H1 (cell line): ENCODE measurements at regions not wholly inside any gene's neighbourhood (a gene's known extent, or its start where the extent isn't known, plus 50 kb on each side); places are given as distances from the start of the nearest gene placed in this dataset.

Source experiments
- CTCF ChIA-PET: fragments of 300-600 bp; sonication (Branson Sonifier 250); formaldehyde crosslinking; loops from one replicate; lab custom pipeline; 2021; ENCODE audit not compliant: partially characterized antibody; lab: Charles Lee
- POLR2A ChIA-PET: fragments of 300-600 bp; sonication (Branson Sonifier 250); formaldehyde crosslinking; loops from one replicate; lab custom pipeline; 2021; ENCODE audit warnings: inconsistent platforms; ENCODE audit not compliant: partially characterized antibody; lab: Charles Lee
- DNase-seq, 2 experiments: peaks; one replicate each; pipeline versions ENCODE4 v3.0.0 to v3.0.0-alpha.2; 2010 to 2022; ENCODE audit warnings: low spot score in 2 of 2, low read depth in 1 of 2, mixed read lengths in 1 of 2
- FAIRE-seq: peaks from 2 replicates; lab custom pipeline; 2011; peaks lifted over from hg19 to GRCh38; lab: Jason Lieb, UNC
- H2AFZ ChIP-seq: 2 replicates; pipeline ENCODE4 v1.8.1; 2012; ENCODE audit warnings: low read length, inconsistent platforms
- H2AK5ac ChIP-seq: 2 replicates; pipeline ENCODE4 v1.6.1; 2013; ENCODE audit warnings: low read depth, low read length
- H2BK120ac ChIP-seq: replicated peaks from 2 replicates; pipeline ENCODE3; 2013; ENCODE audit warnings: low read depth, low read length, inconsistent platforms
- H2BK12ac ChIP-seq: 2 replicates; pipeline ENCODE4 v1.6.1; 2013; ENCODE audit warnings: low read depth, low read length
- H2BK15ac ChIP-seq: 2 replicates; pipeline ENCODE4 v1.6.1; 2013; ENCODE audit warnings: low read length
- H2BK20ac ChIP-seq: 2 replicates; pipeline ENCODE4 v1.6.1; 2013; ENCODE audit warnings: low read length
- H2BK5ac ChIP-seq: 2 replicates; pipeline ENCODE4 v1.6.1; 2013; ENCODE audit warnings: low read depth, low read length
- H3K14ac ChIP-seq: 2 replicates; pipeline ENCODE4 v1.6.1; 2013; ENCODE audit warnings: inconsistent platforms; ENCODE audit not compliant: insufficient read length
- H3K18ac ChIP-seq: 2 replicates; pipeline ENCODE4 v1.6.1; 2013; ENCODE audit warnings: low read length; ENCODE audit errors: extremely low read depth
- H3K23ac ChIP-seq: 2 replicates; pipeline ENCODE4 v1.6.1; 2013; ENCODE audit warnings: inconsistent platforms; ENCODE audit not compliant: insufficient read length
- H3K23me2 ChIP-seq: 2 replicates; pipeline ENCODE4 v1.6.1; 2013; ENCODE audit warnings: low read depth, low read length
- H3K27ac ChIP-seq: 2 replicates; pipeline ENCODE4 v1.6.1; 2011; ENCODE audit warnings: low read depth, low read length, inconsistent platforms
- H3K27me3 ChIP-seq, 4 experiments: replicated peaks in 1 of 4; 1 replicate in 1 of 4; 2 replicates in 3 of 4; pipeline versions ENCODE4 v1.6.1 to v1.8.1; 2011 to 2013; ENCODE audit warnings: low read length in 3 of 4, mild to moderate bottlenecking in 3 of 4, inconsistent platforms in 2 of 4, mixed read lengths in 2 of 4, moderate library complexity in 1 of 4; ENCODE audit not compliant: control insufficient read depth in 3 of 4, insufficient read depth in 3 of 4; ENCODE audit errors: extremely low read depth in 1 of 4
- H3K36me3 ChIP-seq, 4 experiments: 2 replicates each; pipeline versions ENCODE4 v1.6.1 to v1.8.1; 2011 to 2013; ENCODE audit warnings: mild to moderate bottlenecking in 4 of 4, low read length in 3 of 4, moderate library complexity in 2 of 4, control low read depth in 1 of 4, inconsistent platforms in 1 of 4; ENCODE audit not compliant: insufficient read depth in 4 of 4, control insufficient read depth in 2 of 4
- H3K4ac ChIP-seq: replicated peaks from 2 replicates; pipeline ENCODE3; 2013; ENCODE audit warnings: low read length, low read depth, mixed read lengths, inconsistent platforms; ENCODE audit not compliant: insufficient read length
- H3K4me1 ChIP-seq, 4 experiments: replicated peaks in 1 of 4; 1 replicate in 1 of 4; 2 replicates in 3 of 4; pipeline versions ENCODE4 v1.6.1 to v1.8.1; 2011 to 2013; ENCODE audit warnings: low read length in 3 of 4, inconsistent platforms in 2 of 4, mixed read lengths in 1 of 4; ENCODE audit not compliant: insufficient read depth in 4 of 4, control insufficient read depth in 3 of 4
- H3K4me2 ChIP-seq, 2 experiments: 2 replicates each; pipeline versions ENCODE4 v1.6.1 to v1.8.1; 2011 to 2013; ENCODE audit warnings: low read depth in 2 of 2, low read length in 2 of 2, control low read depth in 1 of 2, inconsistent platforms in 1 of 2, mild to moderate bottlenecking in 1 of 2; ENCODE audit not compliant: insufficient read depth in 1 of 2
- H3K4me3 ChIP-seq, 4 experiments: fragments of 200-600, 300-600 bp in 1 of 4; sonication (generic), shearing (Covaris generic), sonication (Bioruptor Twin) in 1 of 4; 2 replicates each; pipeline versions ENCODE4 v1.5.1 to v1.8.1; 2011 to 2016; ENCODE audit warnings: low read length in 4 of 4, low read depth in 3 of 4, control low read depth in 2 of 4, inconsistent platforms in 2 of 4, mild to moderate bottlenecking in 2 of 4, mixed read lengths in 1 of 4, moderate library complexity in 1 of 4; ENCODE audit not compliant: insufficient read depth in 2 of 4; ENCODE audit errors: extremely low read depth in 1 of 4
- H3K56ac ChIP-seq: replicated peaks from 2 replicates; pipeline ENCODE3; 2013; ENCODE audit warnings: low read depth, mild to moderate bottlenecking, mixed read lengths, low read length, inconsistent platforms; ENCODE audit not compliant: insufficient read length
- H3K79me1 ChIP-seq: 2 replicates; pipeline ENCODE4 v1.6.1; 2013; ENCODE audit warnings: low read depth, low read length, control low read depth
- H3K79me2 ChIP-seq, 2 experiments: 2 replicates each; pipeline versions ENCODE4 v1.6.1 to v1.8.1; 2012 to 2013; ENCODE audit warnings: low read length in 2 of 2, mild to moderate bottlenecking in 2 of 2, inconsistent platforms in 1 of 2; ENCODE audit not compliant: insufficient read depth in 2 of 2, control insufficient read depth in 1 of 2
- H3K9ac ChIP-seq, 4 experiments: replicated peaks in 1 of 4; 1 replicate in 1 of 4; 2 replicates in 3 of 4; pipeline versions ENCODE4 v1.6.1 to v1.8.1; 2011 to 2013; ENCODE audit warnings: low read depth in 3 of 4, low read length in 3 of 4, control low read depth in 2 of 4, mild to moderate bottlenecking in 2 of 4, moderate library complexity in 2 of 4, inconsistent platforms in 1 of 4; ENCODE audit errors: extremely low read depth in 1 of 4
- H3K9me3 ChIP-seq, 2 experiments: 2 replicates each; pipeline versions ENCODE4 v1.6.1 to v1.8.1; 2012 to 2013; ENCODE audit warnings: mild to moderate bottlenecking in 2 of 2, moderate library complexity in 2 of 2, control low read depth in 1 of 2, inconsistent platforms in 1 of 2, low read depth in 1 of 2, low read length in 1 of 2, mixed read lengths in 1 of 2; ENCODE audit not compliant: insufficient read depth in 2 of 2
- H4K20me1 ChIP-seq, 2 experiments: replicated peaks in 1 of 2; 2 replicates each; pipeline versions ENCODE3 to v1.8.1; 2011 to 2013; ENCODE audit warnings: inconsistent platforms in 2 of 2, low read length in 2 of 2, mild to moderate bottlenecking in 1 of 2; ENCODE audit not compliant: insufficient read depth in 2 of 2, control insufficient read depth in 1 of 2
- H4K5ac ChIP-seq: 2 replicates; pipeline ENCODE4 v1.6.1; 2013; ENCODE audit warnings: low read length, low read depth, mixed read lengths, inconsistent platforms; ENCODE audit not compliant: insufficient read length
- H4K8ac ChIP-seq: 2 replicates; pipeline ENCODE4 v1.8.0; 2013; ENCODE audit warnings: mild to moderate bottlenecking, moderate library complexity, low read length, inconsistent platforms; ENCODE audit not compliant: insufficient read depth; ENCODE audit errors: extremely low read depth
- H4K91ac ChIP-seq: replicated peaks from 2 replicates; pipeline ENCODE3; 2013; ENCODE audit warnings: low read length, mixed read lengths, inconsistent platforms; ENCODE audit not compliant: insufficient read length
- BRCA1 ChIP-seq: IDR thresholded peaks from 2 replicates; pipeline ENCODE4 v1.6.1; 2012; ENCODE audit warnings: low read depth, low read length, improper control_type of control experiment
- CBX8 ChIP-seq: fragments of 300-800, 300-1000 bp; sonication (generic); IDR thresholded peaks from 2 replicates; pipeline ENCODE4 v1.7.1; 2016; ENCODE audit warnings: low read depth, low read length, borderline replicate concordance
- CHD2 ChIP-seq: IDR thresholded peaks from 2 replicates; pipeline ENCODE4 v1.6.1; 2012; ENCODE audit warnings: low read length, improper control_type of control experiment
- JUND ChIP-seq: IDR thresholded peaks from 2 replicates; pipeline ENCODE4 v1.6.1; 2011; ENCODE audit warnings: mild to moderate bottlenecking, improper control_type of control experiment, low read length
- NRF1 ChIP-seq: IDR thresholded peaks from 2 replicates; pipeline ENCODE4 v1.6.1; 2011; ENCODE audit warnings: mild to moderate bottlenecking, low read depth, low read length, improper control_type of control experiment
- SUZ12 ChIP-seq: fragments of 200-600 bp; sonication (generic); IDR thresholded peaks from 2 replicates; pipeline ENCODE4 v1.6.1; 2012; ENCODE audit warnings: mild to moderate bottlenecking, inconsistent platforms, low read length, moderate library complexity, mixed read lengths
- TAF1 ChIP-seq: IDR thresholded peaks from 2 replicates; pipeline ENCODE4 v1.6.1; 2011; ENCODE audit warnings: mild to moderate bottlenecking, low read depth, low read length
- TBP ChIP-seq: IDR thresholded peaks from 2 replicates; pipeline ENCODE4 v1.6.1; 2011; ENCODE audit warnings: low read depth, low read length, improper control_type of control experiment
- TCF12 ChIP-seq: IDR thresholded peaks from 2 replicates; pipeline ENCODE4 v1.6.1; 2011; ENCODE audit warnings: low read depth, mild to moderate bottlenecking, low read length
- YY1 ChIP-seq: IDR thresholded peaks from 2 replicates; pipeline ENCODE4 v1.6.1; 2011; ENCODE audit warnings: low read depth, mild to moderate bottlenecking, low read length
- WGBS, 2 experiments: shearing (Covaris generic) in 1 of 2; methylation state at CpG; one replicate each; pipeline versions ENCODE4 v1.1.6 to v1.1.7; 2013 to 2015; ENCODE audit warnings: low lambda C conversion rate in 2 of 2, mixed read lengths in 2 of 2, inconsistent platforms in 1 of 2, low coverage in 1 of 2, missing lambda C conversion rate in 1 of 2; ENCODE audit not compliant: insufficient replicate concordance in 2 of 2, insufficient coverage in 1 of 2, insufficient read length in 1 of 2; ENCODE audit errors: extremely low coverage in 1 of 2, missing lambda C conversion rate in 1 of 2; 5-methylcytosine and 5-hydroxymethylcytosine counted together
- TF ChIP-seq, protein P1 (sequence below): IDR thresholded peaks from 2 replicates; pipeline ENCODE4 v1.6.1; 2012; ENCODE audit warnings: inconsistent platforms
- TF ChIP-seq, protein P2 (sequence below): IDR thresholded peaks from 2 replicates; pipeline ENCODE4 v1.6.1; 2012; ENCODE audit warnings: low read length, inconsistent platforms

DNA sequence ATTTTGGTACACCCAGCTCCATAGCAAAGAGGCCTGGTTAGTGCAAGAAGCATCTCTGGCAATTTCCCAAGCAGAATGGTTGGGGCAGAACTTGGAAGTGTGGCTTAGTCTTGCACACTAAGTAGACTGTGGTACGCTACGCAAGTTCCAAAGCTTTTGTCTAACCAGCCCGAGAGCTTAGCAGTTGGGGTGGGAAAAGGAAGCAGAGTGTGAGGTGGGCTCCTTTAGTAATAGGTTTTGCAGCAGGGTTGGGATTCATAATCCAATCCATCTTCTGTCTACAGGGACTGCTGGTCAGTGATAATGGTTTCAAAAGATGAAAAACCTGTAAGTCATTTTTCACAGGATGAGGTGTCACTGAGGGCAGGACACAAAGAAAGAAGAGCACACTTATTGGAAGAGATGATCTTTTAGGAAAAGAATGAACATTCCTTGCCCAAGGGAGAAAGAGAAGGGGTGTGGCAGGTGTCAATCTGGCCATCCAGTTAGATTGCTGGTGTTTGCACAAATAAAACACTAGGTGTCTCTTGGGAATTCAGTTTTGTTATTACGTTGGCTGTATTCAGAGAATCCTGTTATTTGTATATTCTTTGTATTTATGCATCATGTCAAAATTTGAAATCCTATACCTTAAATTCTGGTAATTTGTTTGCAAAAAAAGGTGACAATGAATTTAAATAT, 244.3 kb downstream of the GPAT3 start:
- no peak overlapping the region for H2BK12ac ChIP-seq
- no peaks in the 10 kb centered on the region for H3K23me2 ChIP-seq
- 97% methylated on average over 4 of the region's 4 CpGs; no CpG with 5 or more reads in 1 of the 2 experiments for WGBS, 2 experiments
- no peak overlapping the region for H3K4ac ChIP-seq
- no peaks in the 10 kb centered on the region for H4K20me1 ChIP-seq
- H2BK20ac ChIP-seq, result peak overlapping the region; percentile 5; the same call in 1 of the 2 replicates
- H4K8ac ChIP-seq, result no peak overlapping the region
- no peak overlapping the region for H3K27ac ChIP-seq
- no peaks in the 10 kb centered on the region for H3K27me3 ChIP-seq
- no peaks in the 10 kb centered on the region for H3K9me3 ChIP-seq
- no peak overlapping the region for H4K91ac ChIP-seq
- H3K79me1 ChIP-seq, result no peaks in the 10 kb centered on the region
- peaks cover 0 to 13% (median 5%) of the 10 kb centered on the region in 4 experiments; a peak in 3 of 7 replicates for H3K4me1 ChIP-seq
- 0 out of 2 replicates have a peak overlapping the region, but pooled peaks have one; percentile 9 for H3K18ac ChIP-seq
- H3K79me2 ChIP-seq, result no peaks in the 10 kb centered on the region
- H3K14ac ChIP-seq, result no peak overlapping the region
- ChIA-PET POLR2A (no interaction called here), CTCF (interaction anchor here (0.6 to 1.9 kb wide), 6 partner anchors 9 to 480 kb away, joined by 3 to 7 read pairs (median 4); no protein-coding TSS in a partner anchor)
- H2BK5ac ChIP-seq, result no peak overlapping the region
- H3K9ac ChIP-seq, result no peak overlapping the region
- no peak overlapping the region for H2BK120ac ChIP-seq
- no peak overlapping the region for H3K4me2 ChIP-seq
- H3K36me3 ChIP-seq, result no peaks in the 10 kb centered on the region
- H2BK15ac ChIP-seq, result no peak overlapping the region
- FAIRE-seq (no peak), DNase-seq (no peak)
- no peak overlapping the region for H3K23ac ChIP-seq
- no peak overlapping the region for H3K56ac ChIP-seq
- H4K5ac ChIP-seq, result no peak overlapping the region
- H2AFZ ChIP-seq, result no peak overlapping the region
- no peak overlapping the region for H2AK5ac ChIP-seq
- H3K4me3 ChIP-seq, result no peak overlapping the region
- TF ChIP-seq CHD2, result no peak
- TF ChIP-seq, protein P1, sequence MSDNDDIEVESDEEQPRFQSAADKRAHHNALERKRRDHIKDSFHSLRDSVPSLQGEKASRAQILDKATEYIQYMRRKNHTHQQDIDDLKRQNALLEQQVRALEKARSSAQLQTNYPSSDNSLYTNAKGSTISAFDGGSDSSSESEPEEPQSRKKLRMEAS, result no peak
- no peak for TF ChIP-seq NRF1
- no peak for TF ChIP-seq BRCA1
- TF ChIP-seq CBX8, result no peak
- TF ChIP-seq TCF12, result no peak
- no peak for TF ChIP-seq SUZ12
- no peak for TF ChIP-seq JUND
- TF ChIP-seq, protein P2, sequence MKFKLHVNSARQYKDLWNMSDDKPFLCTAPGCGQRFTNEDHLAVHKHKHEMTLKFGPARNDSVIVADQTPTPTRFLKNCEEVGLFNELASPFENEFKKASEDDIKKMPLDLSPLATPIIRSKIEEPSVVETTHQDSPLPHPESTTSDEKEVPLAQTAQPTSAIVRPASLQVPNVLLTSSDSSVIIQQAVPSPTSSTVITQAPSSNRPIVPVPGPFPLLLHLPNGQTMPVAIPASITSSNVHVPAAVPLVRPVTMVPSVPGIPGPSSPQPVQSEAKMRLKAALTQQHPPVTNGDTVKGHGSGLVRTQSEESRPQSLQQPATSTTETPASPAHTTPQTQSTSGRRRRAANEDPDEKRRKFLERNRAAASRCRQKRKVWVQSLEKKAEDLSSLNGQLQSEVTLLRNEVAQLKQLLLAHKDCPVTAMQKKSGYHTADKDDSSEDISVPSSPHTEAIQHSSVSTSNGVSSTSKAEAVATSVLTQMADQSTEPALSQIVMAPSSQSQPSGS, result no peak
- no peak for TF ChIP-seq YY1
- no peak for TF ChIP-seq TBP
- TF ChIP-seq TAF1, result no peak
